Activated CD8-positive, alpha-beta T cell treated with anti-CD3 and anti-CD28 coated beads for 36 hours (primary cell): ENCODE measurements at regions not wholly inside any gene's neighbourhood (a gene's known extent, or its start where the extent isn't known, plus 50 kb on each side); places are given as distances from the start of the nearest gene placed in this dataset.
"Not testable (repeated sequence)": the region's sequence is repeated elsewhere in the genome, so short reads cannot be mapped to it uniquely, and the experiment has no call there.

Experiments
- ATAC-seq: fragments of 200-7000 bp; cut with Tn5 transposase; one replicate; pipeline ENCODE4 v1.10.0; 2021; ENCODE audit warnings: mild to moderate bottlenecking, moderate library complexity
- CTCF ChIA-PET: fragments of 350-600 bp; sonication (Branson Sonifier 250); formaldehyde crosslinking; loops from one replicate; lab custom pipeline; 2021; ENCODE audit warnings: antibody characterized with exemption; lab: Charles Lee
- POLR2A ChIA-PET: fragments of 350-600 bp; sonication (Branson Sonifier 250); formaldehyde crosslinking; loops from one replicate; lab custom pipeline; 2021; ENCODE audit warnings: antibody characterized with exemption; lab: Charles Lee
- DNase-seq: peaks from one replicate; pipeline ENCODE4 v3.0.0-alpha.2; 2020
- H3K27ac Mint-ChIP-seq: one replicate; pipeline ENCODE4 v1.8.0; 2021; ENCODE audit warnings: mild to moderate bottlenecking, mixed read lengths
- H3K27me3 Mint-ChIP-seq: one replicate; pipeline ENCODE4 v1.8.0; 2021; ENCODE audit warnings: mixed read lengths
- H3K36me3 Mint-ChIP-seq: one replicate; pipeline ENCODE4 v1.8.0; 2021; ENCODE audit warnings: low read depth, mixed read lengths
- H3K4me1 Mint-ChIP-seq: one replicate; pipeline ENCODE4 v1.8.0; 2021; ENCODE audit warnings: low read depth, mixed read lengths
- H3K4me3 Mint-ChIP-seq: one replicate; pipeline ENCODE4 v1.8.0; 2021; ENCODE audit warnings: mild to moderate bottlenecking, moderate library complexity, mixed read lengths
- H3K9me3 Mint-ChIP-seq: one replicate; pipeline ENCODE4 v1.8.0; 2021; ENCODE audit warnings: mixed read lengths
- intact Hi-C: fragments of 100-400 bp; cut with micrococcal nuclease; formaldehyde crosslinking; loops from one replicate; pipeline ENCODE4 v1.10.0; 2022
- TF ChIP-seq, protein P1 (sequence below): fragments of 200-600 bp; IDR thresholded peaks from one replicate; pipeline ENCODE4 v1.8.0; 2022; ENCODE audit warnings: antibody characterized with exemption, mild to moderate bottlenecking

DNA sequence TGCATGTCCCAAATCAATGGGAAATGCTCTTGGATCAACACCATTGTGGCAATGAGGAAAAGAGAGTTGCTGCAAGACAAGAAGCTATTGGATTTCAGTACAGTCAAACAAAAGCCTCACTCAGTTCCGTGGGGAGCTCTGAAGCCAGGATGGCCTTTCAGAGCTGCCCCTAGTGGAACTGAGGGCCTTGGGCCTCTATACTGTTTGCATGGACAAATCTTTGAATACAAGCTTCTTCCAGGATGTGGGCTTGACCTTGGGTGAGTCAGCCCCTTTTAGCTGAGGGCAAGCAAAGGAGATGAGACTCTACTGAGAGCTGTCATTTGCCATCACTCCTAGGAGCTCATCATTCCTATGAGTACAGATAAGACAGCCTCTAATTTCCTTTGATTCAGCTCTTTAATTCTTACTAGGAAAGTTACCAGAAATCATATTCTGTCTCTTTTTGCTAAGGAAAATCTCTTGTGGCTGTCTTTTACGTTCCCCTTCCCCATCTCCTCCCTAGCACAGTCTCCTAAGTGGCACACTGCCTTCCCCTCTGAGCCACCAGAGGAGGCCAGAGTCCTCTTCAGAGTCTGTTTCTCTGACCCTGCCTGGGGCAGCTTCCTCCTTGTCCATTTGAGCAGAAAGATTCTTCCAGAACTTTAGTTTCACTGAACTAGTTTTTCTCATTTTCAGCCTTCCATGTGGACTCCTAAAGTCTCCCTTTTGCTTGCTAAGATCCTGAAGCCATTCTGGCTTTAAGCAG, 168.8 kb upstream of the POC5 start:
- Mint-ChIP-seq H3K36me3 (no peaks in the 10 kb centered on the region), H3K27me3 (no peaks in the 10 kb centered on the region)

DNA sequence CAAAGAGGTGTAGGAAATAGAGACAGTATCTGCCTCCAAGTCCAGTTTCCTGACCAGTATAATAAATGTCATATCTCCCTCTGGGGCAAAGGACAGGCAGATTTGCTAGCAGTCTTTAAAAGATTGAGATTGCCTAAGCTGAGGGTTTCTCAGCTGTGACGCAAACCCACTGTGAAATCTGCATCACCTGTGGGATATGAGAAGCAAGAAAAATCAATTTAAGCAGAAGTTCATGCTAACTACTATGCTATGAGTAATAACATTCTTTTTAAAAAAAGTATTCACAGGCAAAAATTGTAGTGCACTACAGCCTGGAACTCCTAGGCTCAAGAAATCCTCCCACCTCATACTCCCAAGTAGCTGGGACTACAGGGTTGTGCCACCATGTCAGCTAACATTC, 168.1 kb upstream of the POC5 start:
- DNase-seq: no peak
- ChIA-PET POLR2A (interaction anchor here (0.9 kb wide), 1 partner anchor 21 kb away, joined by 3 read pairs; no protein-coding TSS in a partner anchor), CTCF (interaction anchor here (0.9 to 1.2 kb wide), 3 partner anchors 9 to 371 kb away, joined by 3 to 4 read pairs (median 3); no protein-coding TSS in a partner anchor)
- ATAC-seq: no peak
- intact Hi-C loops: no loop called here
- H3K36me3 Mint-ChIP-seq: no peaks in the 10 kb centered on the region
- H3K27ac Mint-ChIP-seq: no peak overlapping the region
- H3K4me1 Mint-ChIP-seq: no peaks in the 10 kb centered on the region
- H3K27me3 Mint-ChIP-seq: no peaks in the 10 kb centered on the region
- TF ChIP-seq, protein P1, sequence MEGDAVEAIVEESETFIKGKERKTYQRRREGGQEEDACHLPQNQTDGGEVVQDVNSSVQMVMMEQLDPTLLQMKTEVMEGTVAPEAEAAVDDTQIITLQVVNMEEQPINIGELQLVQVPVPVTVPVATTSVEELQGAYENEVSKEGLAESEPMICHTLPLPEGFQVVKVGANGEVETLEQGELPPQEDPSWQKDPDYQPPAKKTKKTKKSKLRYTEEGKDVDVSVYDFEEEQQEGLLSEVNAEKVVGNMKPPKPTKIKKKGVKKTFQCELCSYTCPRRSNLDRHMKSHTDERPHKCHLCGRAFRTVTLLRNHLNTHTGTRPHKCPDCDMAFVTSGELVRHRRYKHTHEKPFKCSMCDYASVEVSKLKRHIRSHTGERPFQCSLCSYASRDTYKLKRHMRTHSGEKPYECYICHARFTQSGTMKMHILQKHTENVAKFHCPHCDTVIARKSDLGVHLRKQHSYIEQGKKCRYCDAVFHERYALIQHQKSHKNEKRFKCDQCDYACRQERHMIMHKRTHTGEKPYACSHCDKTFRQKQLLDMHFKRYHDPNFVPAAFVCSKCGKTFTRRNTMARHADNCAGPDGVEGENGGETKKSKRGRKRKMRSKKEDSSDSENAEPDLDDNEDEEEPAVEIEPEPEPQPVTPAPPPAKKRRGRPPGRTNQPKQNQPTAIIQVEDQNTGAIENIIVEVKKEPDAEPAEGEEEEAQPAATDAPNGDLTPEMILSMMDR: no peak
- H3K9me3 Mint-ChIP-seq: peaks cover 5% of the 10 kb centered on the region
- H3K4me3 Mint-ChIP-seq: no peak overlapping the region

More for the DNA sequence above, 168.8 kb upstream of the POC5 start:
- ChIA-PET POLR2A (interaction anchor here (0.9 kb wide), 1 partner anchor 21 kb away, joined by 3 read pairs; no protein-coding TSS in a partner anchor), CTCF (interaction anchor here (0.9 to 1.2 kb wide), 4 partner anchors 9 to 371 kb away, joined by 3 to 4 read pairs (median 3); no protein-coding TSS in a partner anchor)
- ATAC-seq (no peak), DNase-seq (no peak)
- H3K27ac Mint-ChIP-seq: no peak overlapping the region
- H3K4me1 Mint-ChIP-seq: no peaks in the 10 kb centered on the region
- no peaks in the 10 kb centered on the region for H3K9me3 Mint-ChIP-seq
- TF ChIP-seq, protein P1: no peak
- intact Hi-C loops: no loop called here
- no peak overlapping the region for H3K4me3 Mint-ChIP-seq

DNA sequence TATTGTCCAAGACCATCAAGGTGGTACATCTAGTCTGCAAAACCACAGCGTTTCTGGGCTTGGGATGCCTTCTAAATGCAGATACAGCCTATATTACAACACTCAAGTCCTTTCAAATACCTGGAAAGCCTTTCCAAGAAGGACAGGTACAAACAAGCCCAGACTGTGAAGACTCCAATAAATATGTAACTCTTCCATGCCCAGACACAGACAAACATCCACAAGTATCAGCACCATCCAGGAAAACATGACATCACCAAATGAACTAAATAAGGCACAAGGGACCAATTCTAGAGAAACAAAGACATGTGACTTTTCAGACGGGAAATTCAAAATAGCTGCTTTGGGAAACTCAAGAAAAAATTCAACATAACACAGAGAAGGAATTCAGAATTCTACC, 152.7 kb upstream of the POC5 start:
- ChIA-PET POLR2A (no interaction called here), CTCF (no interaction called here)
- H3K4me3 Mint-ChIP-seq: no peak overlapping the region
- H3K4me1 Mint-ChIP-seq: no peaks in the 10 kb centered on the region
- DNase-seq: no peak
- H3K27me3 Mint-ChIP-seq: peaks cover 9% of the 10 kb centered on the region
- TF ChIP-seq, protein P1: no peak
- intact Hi-C loops: no loop called here
- no peak for ATAC-seq
- H3K36me3 Mint-ChIP-seq: no peaks in the 10 kb centered on the region
- no peaks in the 10 kb centered on the region for H3K9me3 Mint-ChIP-seq
- H3K27ac Mint-ChIP-seq: no peak overlapping the region

DNA sequence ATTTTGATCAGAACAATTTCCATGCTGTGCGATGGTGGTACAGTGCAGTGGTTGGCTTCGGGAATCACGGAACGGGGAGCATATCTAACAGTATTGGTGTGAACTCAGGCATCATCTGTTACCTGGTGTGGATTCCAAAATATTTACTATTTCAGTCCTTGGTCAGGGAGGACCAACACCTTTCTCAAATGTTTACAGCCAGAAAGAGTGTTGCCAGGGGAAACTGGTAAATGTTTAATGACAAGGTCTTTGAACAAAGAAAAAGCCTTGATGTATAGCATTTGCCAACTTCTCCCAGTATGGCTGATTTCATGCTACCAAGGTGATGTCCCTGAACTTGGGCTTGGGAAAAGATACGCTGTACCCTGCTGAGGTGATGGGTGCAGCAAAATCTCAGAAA, 145.6 kb upstream of the POC5 start:
- intact Hi-C loops: no loop called here
- DNase-seq: no peak
- ChIA-PET POLR2A (no interaction called here), CTCF (no interaction called here)
- H3K27ac Mint-ChIP-seq: no peak overlapping the region
- no peak overlapping the region for H3K4me3 Mint-ChIP-seq
- H3K27me3 Mint-ChIP-seq: peaks cover 19% of the 10 kb centered on the region
- H3K9me3 Mint-ChIP-seq: no peaks in the 10 kb centered on the region
- no peaks in the 10 kb centered on the region for H3K4me1 Mint-ChIP-seq
- TF ChIP-seq, protein P1: no peak
- H3K36me3 Mint-ChIP-seq: no peaks in the 10 kb centered on the region
- ATAC-seq: no peak

DNA sequence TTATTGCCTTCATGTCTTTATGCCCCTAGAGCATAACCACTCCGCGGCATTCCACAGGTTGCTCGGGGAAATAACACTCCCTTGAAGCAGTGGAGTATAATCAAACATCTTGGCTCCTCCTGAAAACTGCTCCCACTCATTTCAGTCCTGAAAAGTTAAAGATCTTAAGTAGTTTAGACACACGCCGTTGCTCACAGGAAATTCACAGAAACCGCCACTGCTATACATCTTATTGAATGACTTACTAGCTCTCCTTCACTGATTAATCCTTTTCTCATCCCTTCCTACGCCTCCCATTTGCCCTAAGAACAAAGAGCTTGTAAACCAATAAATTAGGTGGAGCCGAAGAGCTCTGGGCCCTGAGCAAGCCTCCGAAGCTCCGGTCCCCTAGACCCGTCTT, 142.4 kb upstream of the POC5 start:
- CTCF ChIA-PET, H3K27ac Mint-ChIP-seq, POLR2A ChIA-PET, intact Hi-C loops, ATAC-seq, H3K9me3 Mint-ChIP-seq, DNase-seq, H3K36me3 Mint-ChIP-seq, H3K4me3 Mint-ChIP-seq, H3K4me1 Mint-ChIP-seq: not testable (repeated sequence)
- H3K27me3 Mint-ChIP-seq: peaks cover 16% of the 10 kb centered on the region
